ENCODE measurements at regions not wholly inside any gene's neighbourhood (a gene's known extent, or its start where the extent isn't known, plus 50 kb on each side); places are given as distances from the start of the nearest gene placed in this dataset.

DNA sequence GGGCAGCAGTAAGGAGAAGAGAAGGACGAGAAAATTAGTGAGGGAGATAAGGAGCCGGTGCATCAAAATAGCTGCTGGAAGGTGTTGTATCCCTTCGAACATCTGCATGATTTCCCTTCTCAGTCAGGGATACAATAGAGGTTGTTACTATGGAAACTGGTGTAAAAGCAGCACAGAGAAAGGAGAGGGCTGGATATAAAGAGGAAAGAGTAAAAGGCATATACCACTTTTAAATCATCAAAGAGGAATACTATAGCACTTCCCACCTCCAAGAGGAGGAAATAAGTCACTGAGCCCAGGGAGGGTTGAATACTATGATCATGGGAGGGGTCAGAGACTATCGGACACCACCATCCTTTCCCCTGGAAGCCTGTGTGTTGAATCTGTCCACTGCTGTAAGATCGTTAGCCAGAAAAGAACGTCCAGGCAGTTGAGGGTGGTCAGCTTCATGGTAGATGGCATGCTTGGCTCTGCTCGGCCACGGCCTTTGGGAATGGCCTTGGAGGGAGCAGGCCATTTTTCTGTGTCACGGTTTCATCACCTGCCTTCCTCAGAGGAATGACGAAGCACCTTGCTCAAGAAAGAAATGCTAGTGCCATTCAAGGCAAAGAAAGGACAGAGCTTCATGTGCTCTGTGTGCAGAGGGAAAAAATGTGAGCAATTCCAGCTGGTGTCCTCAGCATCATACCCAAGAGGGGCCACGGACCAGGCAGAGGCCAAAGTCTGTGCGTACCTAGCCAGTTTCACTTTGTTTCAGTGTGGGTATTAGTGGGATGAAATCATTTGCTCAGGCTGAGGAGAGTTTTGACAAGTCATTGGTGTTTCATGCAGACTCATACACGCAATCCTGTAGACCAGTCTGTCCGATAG, 64.2 kb downstream of the IRF2BP2 start (continued):
- TF ChIP-seq MXI1 (IDR thresholded peaks at IDR 0.05; ENCODE audit: borderline replicate concordance, low read depth, low read length) = no peak
- TF ChIP-seq CEBPB (IDR thresholded peaks at IDR 0.05; ENCODE audit: low read depth, low read length) = no peak
- TF ChIP-seq POLR2A (IDR thresholded peaks at IDR 0.05; ENCODE audit: low read depth, low read length) = no peak

GRCh38 chr1:234544087-234544579, 65.2 kb upstream of the TARBP1 start:
- no peak overlapping the region; the same call in 1 of the 2 replicates for H4K5ac ChIP-seq (ENCODE audit: low read depth, low read length)
- no peak overlapping the region for H2AK9ac ChIP-seq (replicated peaks; ENCODE audit: low read depth, low read length, poor library complexity)
- WGBS, 2 experiments (ENCODE audit: extremely low coverage in 2 of 2, insufficient read length in 1 of 2) = no CpG with 5 or more reads among the region's 6 CpGs
- H3K9me1 ChIP-seq (ENCODE audit: insufficient read depth, low read length) = peaks cover 16% of the 10 kb centered on the region
- no peak overlapping the region for H3K4me3 ChIP-seq (ENCODE audit: insufficient read depth, low read depth, low read length)
- H3K27me3 ChIP-seq (ENCODE audit: control insufficient read depth, insufficient read depth, low read length) = no peaks in the 10 kb centered on the region
- dilution Hi-C loops (cut with HindIII; ENCODE audit: low sequenced_read_pairs, unreplicated experiment) = no loop called here
- CTCF ChIA-PET = no interaction called here
- H3K27ac ChIP-seq (ENCODE audit: insufficient read depth, low read length) = peak overlapping the region; percentile 72; the same call in 1 of the 2 replicates
- H3K4me1 ChIP-seq (ENCODE audit: control insufficient read depth, insufficient read depth, low read length) = peaks cover 19% of the 10 kb centered on the region
- intact Hi-C loops (cut with micrococcal nuclease) = loop anchor here (1.0 kb wide), 1 partner anchor 10 kb away; no protein-coding TSS in a partner anchor
- TF ChIP-seq, protein P1, sequence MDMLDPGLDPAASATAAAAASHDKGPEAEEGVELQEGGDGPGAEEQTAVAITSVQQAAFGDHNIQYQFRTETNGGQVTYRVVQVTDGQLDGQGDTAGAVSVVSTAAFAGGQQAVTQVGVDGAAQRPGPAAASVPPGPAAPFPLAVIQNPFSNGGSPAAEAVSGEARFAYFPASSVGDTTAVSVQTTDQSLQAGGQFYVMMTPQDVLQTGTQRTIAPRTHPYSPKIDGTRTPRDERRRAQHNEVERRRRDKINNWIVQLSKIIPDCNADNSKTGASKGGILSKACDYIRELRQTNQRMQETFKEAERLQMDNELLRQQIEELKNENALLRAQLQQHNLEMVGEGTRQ (IDR thresholded peaks at IDR 0.05; ENCODE audit: low read depth, low read length) = peak; percentile 10; the same call in 1 of the 2 replicates
- TF ChIP-seq RCOR1 (IDR thresholded peaks at IDR 0.05; ENCODE audit: insufficient replicate concordance, low read length) (no peak), MAFK (IDR thresholded peaks at IDR 0.05; ENCODE audit: low read depth, low read length) (no peak), BHLHE40 (IDR thresholded peaks at IDR 0.05; ENCODE audit: low read depth, low read length) (peak; percentile 88), FOS (IDR thresholded peaks at IDR 0.05; ENCODE audit: low read depth, low read length) (no peak), MAZ (IDR thresholded peaks at IDR 0.05; ENCODE audit: borderline replicate concordance, low read depth, low read length) (peak; percentile 36; the same call in 1 of the 2 replicates)
- no peaks in the 10 kb centered on the region for H3K79me1 ChIP-seq (ENCODE audit: low read depth in 1 of 2, low read length in 2 of 2)
- peak overlapping the region; percentile 28; the same call in 1 of the 2 replicates for H3K23ac ChIP-seq (ENCODE audit: low read depth, low read length)
- peak overlapping the region; percentile 26; the same call in 1 of the 2 replicates for H3K14ac ChIP-seq (replicated peaks; ENCODE audit: low read depth, low read length)
- no TSS peak for BruUV-seq (replicated peaks)
- peak overlapping the region; percentile 19 for H2AFZ ChIP-seq (replicated peaks; ENCODE audit: low read length, poor library complexity)
- peak overlapping the region; percentile 7; the same call in 1 of the 2 replicates for H3K4me2 ChIP-seq (ENCODE audit: low read depth, low read length)
- H2BK5ac ChIP-seq (ENCODE audit: low read depth, low read length, poor library complexity, severe bottlenecking) = peak overlapping the region; percentile 4
- in situ Hi-C loops (cut with MboI; ENCODE audit: low sequenced_read_pairs) = no loop called here
- peak overlapping the region; percentile 37; the same call in 1 of the 2 replicates for H3K18ac ChIP-seq (ENCODE audit: low read depth, low read length)
- H3K36me3 ChIP-seq (ENCODE audit: control insufficient read depth, insufficient read depth, low read length) = no peaks in the 10 kb centered on the region
- ATAC-seq (ENCODE audit: low read depth) (peak; percentile 86), DNase-seq (peak; percentile 98)
- H4K20me1 ChIP-seq (ENCODE audit: insufficient read depth, low read length) = no peaks in the 10 kb centered on the region
- peak overlapping the region; percentile 65 for H2AK5ac ChIP-seq (ENCODE audit: low read depth, low read length)
- H2BK20ac ChIP-seq (ENCODE audit: low read depth, low read length) = peak overlapping the region; percentile 65
- H3K4ac ChIP-seq (ENCODE audit: low read depth, low read length) = peak overlapping the region; percentile 51
- peak overlapping the region in 1 of 2 experiments; percentile 7; a peak in 1 of 4 replicates for H4K8ac ChIP-seq (ENCODE audit: low read depth in 2 of 2, low read length in 2 of 2)
- peak overlapping the region; percentile 60 for H2BK120ac ChIP-seq (ENCODE audit: low read depth, low read length)
- no peak overlapping the region for H3K9ac ChIP-seq (ENCODE audit: low read depth, low read length)
- no peak overlapping the region for H3K56ac ChIP-seq (ENCODE audit: extremely low read depth, insufficient read depth, low read length)
- H2BK15ac ChIP-seq (ENCODE audit: low read depth, low read length) = peak overlapping the region; percentile 12; the same call in 1 of the 3 replicates
- H4K91ac ChIP-seq (ENCODE audit: insufficient read depth, low read depth, low read length) = 0 out of 2 replicates have a peak overlapping the region, but pooled peaks have one; percentile 16
- POLR2A ChIA-PET (ENCODE audit: unreplicated experiment) = interaction anchor here (1.0 kb wide), 1 partner anchor 9 kb away, joined by 3 read pairs; no protein-coding TSS in a partner anchor
- no peaks in the 10 kb centered on the region for H3K9me3 ChIP-seq (ENCODE audit: control insufficient read depth, insufficient read depth, low read length)

Data from IMR-90 (cell line).